GM21737 (cell line): ENCODE measurements at regions not wholly inside any gene's neighbourhood (a gene's known extent, or its start where the extent isn't known, plus 50 kb on each side); places are given as distances from the start of the nearest gene placed in this dataset.
"Not testable (repeated sequence)": the region's sequence is repeated elsewhere in the genome, so short reads cannot be mapped to it uniquely, and the experiment has no call there.

Experiments
- ATAC-seq: cut with Tn5 transposase; IDR thresholded peaks from one replicate; pipeline ENCODE4 v1.9.1; 2021; ENCODE audit warnings: mild to moderate bottlenecking, moderate library complexity; ENCODE audit not compliant: unreplicated experiment

DNA sequence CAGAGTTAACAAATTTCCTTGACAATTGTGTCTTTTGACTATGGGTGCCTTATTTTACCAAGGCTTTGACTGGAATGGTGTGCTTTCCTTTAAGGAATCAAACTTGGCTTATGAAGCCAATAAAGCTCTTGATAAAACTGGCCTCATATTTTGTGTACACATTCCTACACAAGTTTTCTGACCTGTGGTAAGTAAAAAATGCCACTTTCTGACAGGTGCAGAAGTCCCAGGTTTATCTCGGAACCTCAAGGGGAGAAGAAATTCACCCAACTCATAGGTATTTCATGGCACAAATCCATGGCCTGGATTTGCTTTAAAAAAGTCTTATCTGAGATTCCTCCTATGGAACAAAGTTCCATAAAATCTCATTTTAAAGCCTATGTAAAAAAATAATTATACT, 880.6 kb upstream of the LRATD1 start:
- no peak for ATAC-seq

DNA sequence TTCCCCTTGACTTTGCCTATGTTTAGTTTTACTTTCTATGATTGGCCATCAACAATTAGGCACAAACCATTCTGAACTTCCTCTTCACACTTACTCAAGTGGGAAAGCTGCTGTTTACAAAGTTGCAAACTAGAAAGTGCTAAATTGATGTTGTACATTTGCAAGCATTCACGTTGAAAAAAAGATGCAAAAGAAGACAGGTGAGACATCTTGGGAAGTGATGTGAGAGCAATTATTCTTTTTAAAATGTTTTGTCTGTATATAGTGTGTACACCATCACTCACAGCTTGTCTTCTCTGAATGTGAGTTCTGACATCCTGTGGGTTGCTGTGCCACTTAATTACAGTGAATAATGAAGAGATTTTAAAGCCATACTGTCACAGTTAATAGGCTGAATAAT, 874.1 kb upstream of the LRATD1 start:
- no peak for ATAC-seq

DNA sequence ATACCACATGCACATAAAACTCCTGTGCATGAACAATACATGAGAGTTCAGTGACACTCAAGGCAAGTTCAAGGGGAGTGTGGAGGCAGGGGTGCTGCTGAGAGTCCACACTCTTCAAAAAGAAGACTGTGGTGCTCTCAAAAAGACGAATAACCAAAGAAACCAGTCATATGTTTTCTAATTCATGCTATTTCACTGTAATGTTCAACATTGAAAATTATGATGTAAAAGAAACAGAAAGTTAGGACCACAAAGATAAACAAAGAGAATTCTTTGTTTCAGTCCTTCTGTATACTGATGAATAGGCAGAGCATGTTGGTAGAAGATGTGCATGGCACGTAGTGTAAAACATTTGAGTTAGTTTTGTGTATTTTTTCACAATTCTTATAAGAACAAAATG, 864.2 kb upstream of the LRATD1 start:
- no peak for ATAC-seq

GRCh38 chr2:13770279-13770678, 862.2 kb upstream of the LRATD1 start:
- no peak for ATAC-seq

DNA sequence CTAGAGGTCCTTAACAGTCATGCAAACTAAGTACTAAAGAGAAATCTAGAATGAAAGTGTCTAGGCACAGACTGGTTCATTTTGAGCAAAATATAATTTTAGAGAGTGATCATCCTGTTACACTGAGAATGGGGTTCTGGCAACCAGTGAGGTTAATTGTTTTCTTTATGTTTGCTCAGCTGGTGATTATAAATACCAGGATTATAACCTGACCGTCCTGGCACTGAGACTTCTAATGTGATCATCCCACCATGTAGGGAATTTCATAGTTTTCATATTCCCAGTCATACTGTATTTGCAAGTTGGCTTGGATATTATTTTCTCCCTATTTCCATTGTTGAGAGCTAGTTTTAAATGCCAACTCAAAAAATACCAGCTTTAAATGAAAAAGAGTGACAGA, 852.5 kb upstream of the LRATD1 start:
- ATAC-seq = no peak

DNA sequence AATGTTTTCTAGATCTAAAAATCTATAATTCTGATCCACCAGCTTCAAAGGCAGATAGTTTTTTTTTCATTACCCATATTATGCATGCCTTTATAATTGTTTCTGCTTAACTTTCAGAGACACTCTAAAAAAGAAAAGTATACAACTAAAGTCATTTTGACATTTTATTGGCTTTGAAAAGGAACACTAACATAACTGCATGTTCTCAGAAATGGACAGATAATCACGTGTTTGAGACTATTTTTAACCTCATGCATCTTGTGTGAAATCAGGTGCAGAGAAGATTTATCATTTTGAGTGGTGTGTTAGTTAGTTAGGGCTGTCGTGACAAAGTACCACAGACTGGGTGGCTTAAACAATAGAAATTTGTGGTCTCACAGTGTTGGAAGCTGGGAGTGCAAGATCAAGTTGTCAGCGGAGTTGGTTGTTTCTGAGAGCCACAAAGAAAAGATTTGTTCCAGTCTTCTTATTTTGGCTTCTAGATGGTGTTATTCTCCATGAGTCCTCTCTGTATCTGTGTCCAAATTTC, 841.4 kb upstream of the LRATD1 start:
- no peak for ATAC-seq

- no peak for ATAC-seq
Observed at GRCh38 chr2:13806539-13806938, 826.0 kb upstream of the LRATD1 start.

- ATAC-seq = no peak
Observed at GRCh38 chr2:13813236-13813635, 819.3 kb upstream of the LRATD1 start.

DNA sequence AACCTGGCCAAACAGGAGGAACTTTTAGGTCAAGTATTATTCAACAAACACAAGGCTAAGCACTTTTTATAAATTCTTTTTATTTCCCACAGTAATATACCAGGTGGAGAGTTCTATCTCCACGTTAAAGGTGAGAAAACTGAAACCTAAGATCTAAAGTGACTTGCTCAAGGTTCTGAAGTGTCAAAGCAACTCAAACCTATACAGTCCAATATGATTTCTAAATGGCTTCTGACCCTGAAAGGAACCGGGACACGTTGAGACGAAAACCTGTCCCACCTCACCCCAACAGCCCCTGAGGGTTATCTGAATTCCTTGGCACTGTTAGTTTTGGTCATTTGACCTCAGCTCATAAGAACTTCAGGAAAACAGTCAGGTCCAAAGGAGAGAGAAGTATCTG, 814.5 kb upstream of the LRATD1 start:
- ATAC-seq = no peak

DNA sequence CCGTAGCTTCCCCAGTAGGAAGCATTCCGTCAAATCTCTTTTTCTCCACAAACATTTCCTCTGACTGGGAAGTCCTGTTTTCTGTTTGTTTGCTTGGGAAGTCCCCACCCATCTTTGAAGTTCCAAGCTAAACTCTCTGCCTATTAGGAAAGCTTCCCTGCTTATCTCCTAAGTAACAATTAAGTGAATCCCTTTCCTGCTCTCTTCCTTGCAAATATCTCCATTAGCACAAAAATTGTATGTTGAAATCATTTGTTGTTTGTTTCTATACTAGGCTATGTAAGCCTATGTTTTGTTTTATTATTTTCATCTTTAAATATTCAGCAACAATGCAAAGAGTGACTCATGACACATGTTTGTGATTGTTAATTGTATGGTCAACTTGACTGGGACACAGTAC, 812.6 kb upstream of the LRATD1 start:
- ATAC-seq = no peak

DNA sequence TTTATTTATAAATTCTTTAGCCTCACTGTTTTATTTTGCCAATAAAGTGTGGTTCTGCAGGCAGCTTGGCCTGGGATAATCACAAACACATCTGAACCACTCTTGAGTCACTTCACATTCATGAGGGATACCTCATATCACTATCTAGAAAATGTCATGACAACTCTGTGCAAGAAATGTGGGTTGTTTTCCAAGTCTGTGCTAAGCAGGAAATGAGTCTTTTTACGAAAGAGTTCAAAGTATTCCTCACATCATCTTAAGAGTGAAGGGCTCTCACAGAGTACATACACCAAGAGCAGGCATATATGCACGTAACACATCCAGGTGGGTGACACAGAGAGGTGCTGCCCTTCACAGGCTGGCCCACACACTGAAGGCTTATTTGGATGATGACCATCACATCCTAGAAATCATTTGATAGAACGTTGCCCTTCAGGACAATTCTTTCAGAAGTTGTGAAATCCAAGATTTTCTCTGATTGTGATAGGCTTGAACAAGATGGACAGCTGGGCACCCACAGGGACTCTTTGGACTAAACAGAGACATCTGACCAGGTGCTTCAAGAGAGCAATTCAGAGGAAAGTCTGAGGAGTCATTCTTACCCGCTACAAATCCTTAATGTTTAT, 811.1 kb upstream of the LRATD1 start:
- ATAC-seq = no peak

DNA sequence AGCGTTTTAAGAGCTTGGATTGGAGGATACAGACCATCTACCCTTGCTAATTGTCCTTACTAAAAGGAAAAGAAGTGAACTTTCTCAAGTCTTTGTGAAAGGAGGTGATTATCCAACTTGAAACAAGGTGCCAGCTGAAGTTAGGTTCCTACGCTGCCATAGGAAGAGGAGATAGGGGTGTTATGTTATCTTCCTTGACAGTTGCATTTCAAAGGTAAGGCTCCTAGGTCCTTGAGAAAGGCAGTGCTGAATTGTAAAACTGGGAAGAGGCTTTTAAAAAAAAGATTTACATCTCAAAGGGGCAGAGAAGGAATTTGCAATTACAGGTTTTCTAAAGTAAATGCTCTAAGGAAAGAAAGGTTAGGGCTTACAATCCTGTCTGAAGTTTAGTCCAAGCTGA, 810.2 kb upstream of the LRATD1 start:
- no peak for ATAC-seq

GRCh38 chr2:13826314-13826853, 806.1 kb upstream of the LRATD1 start:
- no peak for ATAC-seq

- no peak for ATAC-seq
Observed at GRCh38 chr2:13858626-13859025, 773.9 kb upstream of the LRATD1 start.

- not testable (repeated sequence) for ATAC-seq
Observed at GRCh38 chr2:13868275-13868674, 764.2 kb upstream of the LRATD1 start.

DNA sequence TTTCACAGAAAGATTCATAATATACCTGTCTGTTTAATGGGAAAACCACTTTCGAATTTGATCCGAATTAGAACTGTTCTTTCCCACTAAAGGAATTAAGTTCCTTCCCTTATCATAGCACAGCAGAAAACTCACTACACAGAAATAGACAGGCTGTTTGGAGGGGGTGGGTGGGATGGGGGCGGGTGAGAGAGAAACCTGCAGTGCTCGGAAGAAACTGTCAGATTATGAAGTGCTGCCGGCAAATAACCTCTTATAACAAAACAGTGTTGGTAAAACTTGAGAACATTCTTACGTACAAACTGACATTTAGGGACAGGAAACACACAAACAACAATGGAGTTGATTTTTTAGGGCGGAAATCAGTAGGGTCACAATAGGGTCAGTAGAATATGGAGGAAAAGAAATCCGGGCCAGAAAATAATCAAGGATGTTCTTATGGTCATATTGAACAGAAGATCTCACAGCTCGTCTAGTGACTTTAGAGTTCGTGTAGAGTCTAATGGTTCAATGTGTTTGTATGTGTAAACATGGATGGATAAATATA, 756.0 kb upstream of the LRATD1 start:
- no peak for ATAC-seq

- no peak for ATAC-seq
Observed at GRCh38 chr2:13877571-13877970, 754.9 kb upstream of the LRATD1 start.

DNA sequence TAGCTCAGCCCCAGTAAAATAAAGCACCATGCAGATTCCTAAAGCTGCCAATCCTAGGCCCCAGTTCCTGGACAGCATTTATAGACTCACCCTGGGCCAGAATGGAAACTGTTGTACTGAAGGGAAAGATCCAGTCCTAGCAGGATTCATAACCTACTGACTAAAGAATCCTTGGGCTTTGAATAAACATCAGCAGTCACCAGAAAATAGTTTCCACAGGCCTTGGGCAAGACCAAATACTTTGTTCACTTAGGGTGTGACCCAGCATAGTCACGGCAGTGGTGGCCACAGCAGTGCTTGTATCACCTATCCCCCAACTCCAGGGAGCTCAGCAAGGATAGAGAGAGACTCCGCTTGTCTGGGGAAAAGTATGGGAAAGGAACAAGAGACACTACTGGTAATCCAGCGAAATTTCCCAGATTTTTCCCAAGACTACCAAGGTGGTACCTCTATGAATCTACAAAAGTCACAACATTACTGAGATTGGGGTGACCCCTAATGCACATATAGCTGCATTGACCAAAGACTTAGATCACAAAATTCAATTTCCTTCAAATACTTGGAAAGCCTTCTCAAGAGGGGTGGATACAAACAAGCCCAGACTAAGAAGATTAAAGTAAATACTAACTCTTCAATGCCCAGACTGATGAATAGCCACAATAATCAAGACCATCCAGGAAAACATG, 748.1 kb upstream of the LRATD1 start:
- ATAC-seq = no peak

DNA sequence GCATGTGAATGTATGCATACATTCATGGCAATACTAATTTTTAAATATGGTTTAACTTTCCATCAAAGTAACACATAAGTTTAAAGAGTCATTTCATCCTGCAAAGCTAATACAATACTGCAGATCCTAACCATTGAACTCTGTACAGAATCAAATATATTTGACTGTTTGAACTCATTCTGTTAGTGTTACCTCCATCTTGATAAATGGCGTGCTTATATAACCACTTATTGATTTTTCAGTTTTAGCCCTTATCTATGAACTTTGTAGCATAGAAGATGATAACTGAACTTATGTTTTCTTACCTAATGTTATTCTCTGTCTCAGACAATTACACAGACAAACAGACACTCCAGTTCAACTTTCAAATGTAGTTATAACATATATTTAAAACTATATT, 731.0 kb upstream of the LRATD1 start:
- ATAC-seq = no peak

GRCh38 chr2:13905831-13906230, 726.7 kb upstream of the LRATD1 start:
- ATAC-seq = no peak

- no peak for ATAC-seq
Observed at GRCh38 chr2:13916066-13916465, 716.5 kb upstream of the LRATD1 start.

DNA sequence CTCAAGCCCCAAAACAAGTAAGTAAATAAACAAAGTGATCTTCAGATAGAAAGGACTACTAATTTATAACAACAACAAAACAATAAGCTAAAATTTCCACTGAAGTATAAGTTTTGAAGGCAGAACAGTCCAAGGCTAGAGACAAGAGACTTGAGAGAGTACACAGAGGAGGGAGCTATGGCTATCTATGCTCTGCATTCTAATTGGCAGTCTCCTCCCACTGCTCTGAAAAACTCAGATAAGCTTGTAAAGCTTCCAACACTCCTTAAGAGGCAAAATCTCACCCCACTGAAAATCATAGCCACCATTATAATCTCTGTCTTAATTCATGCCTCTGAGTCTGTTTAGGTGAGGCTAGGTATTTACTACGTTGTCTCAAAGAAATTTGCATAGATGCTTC, 714.6 kb upstream of the LRATD1 start:
- no peak for ATAC-seq
